ENCODE measurements at regions not wholly inside any gene's neighbourhood (a gene's known extent, or its start where the extent isn't known, plus 50 kb on each side); places are given as distances from the start of the nearest gene placed in this dataset.

- H3K4me1 Mint-ChIP-seq: no peaks in the 10 kb centered on the region
- H3K4me3 ChIP-seq (ENCODE audit: low read length in 2 of 2): no peak overlapping the region
- H3K9me3 Mint-ChIP-seq: peaks cover 0 to 17% (median 3%) of the 10 kb centered on the region in 8 donors
- no peaks in the 10 kb centered on the region for H3K36me3 Mint-ChIP-seq
- H3K27me3 Mint-ChIP-seq: peaks cover 0 to 4% of the 10 kb centered on the region in 2 donors
- no peak overlapping the region for H3K27ac ChIP-seq (ENCODE audit: low read depth, low read length)
- ChIA-PET CTCF (ENCODE audit: partially characterized antibody) (no interaction called here), POLR2A (ENCODE audit: partially characterized antibody) (no interaction called here)
- no peak overlapping the region for H3K4me3 Mint-ChIP-seq
- H3K9me3 ChIP-seq (ENCODE audit: control insufficient read depth in 1 of 2, low read length in 2 of 2): no peaks in the 10 kb centered on the region
- no peaks in the 10 kb centered on the region for H3K27me3 ChIP-seq (ENCODE audit: insufficient read depth, low read length)
- H3K4me1 ChIP-seq (ENCODE audit: insufficient read depth, low read length): no peaks in the 10 kb centered on the region
- no peak for DNase-seq
- no peaks in the 10 kb centered on the region for H3K36me3 ChIP-seq (ENCODE audit: insufficient read depth, low read length)
- intact Hi-C loops (cut with micrococcal nuclease): no loop called here
- H3K27ac Mint-ChIP-seq: no peak overlapping the region
Observed at GRCh38 chr3:158992463-158992862, 190.6 kb downstream of the MFSD1 start.

GRCh38 chr3:158994386-158994785 is 192.5 kb downstream of the MFSD1 start:
- H3K27ac Mint-ChIP-seq: no peak overlapping the region
- CTCF ChIA-PET (ENCODE audit: partially characterized antibody): no interaction called here
- Histone ChIP-seq H3K4me1 (ENCODE audit: insufficient read depth, low read length) (no peaks in the 10 kb centered on the region), H3K27me3 (ENCODE audit: insufficient read depth, low read length) (no peaks in the 10 kb centered on the region), H3K4me3 (ENCODE audit: low read length in 2 of 2) (no peak overlapping the region), H3K27ac (ENCODE audit: low read depth, low read length) (no peak overlapping the region), H3K36me3 (ENCODE audit: insufficient read depth, low read length) (no peaks in the 10 kb centered on the region), H3K9me3 (ENCODE audit: control insufficient read depth in 1 of 2, low read length in 2 of 2) (no peaks in the 10 kb centered on the region)
- H3K27me3 Mint-ChIP-seq: peaks cover 0 to 2% of the 10 kb centered on the region in 2 donors
- no peaks in the 10 kb centered on the region for H3K4me1 Mint-ChIP-seq
- H3K36me3 Mint-ChIP-seq: no peaks in the 10 kb centered on the region
- no peak overlapping the region for H3K4me3 Mint-ChIP-seq
- POLR2A ChIA-PET (ENCODE audit: partially characterized antibody): no interaction called here
- H3K9me3 Mint-ChIP-seq: peaks cover 0 to 4% (median under 1%) of the 10 kb centered on the region in 8 donors
- no peak for DNase-seq
- intact Hi-C loops (cut with micrococcal nuclease): no loop called here

GRCh38 chr3:159001711-159002110 is 199.9 kb downstream of the MFSD1 start:
- H3K27me3 ChIP-seq (ENCODE audit: insufficient read depth, low read length): no peaks in the 10 kb centered on the region
- no peak overlapping the region for H3K27ac Mint-ChIP-seq
- H3K27me3 Mint-ChIP-seq: peaks cover 0 to 1% of the 10 kb centered on the region in 2 donors
- H3K27ac ChIP-seq (ENCODE audit: low read depth, low read length): no peak overlapping the region
- intact Hi-C loops (cut with micrococcal nuclease): no loop called here
- no peaks in the 10 kb centered on the region for H3K4me1 ChIP-seq (ENCODE audit: insufficient read depth, low read length)
- H3K9me3 Mint-ChIP-seq: peaks cover 0 to 4% (median 0%) of the 10 kb centered on the region in 8 donors
- no peaks in the 10 kb centered on the region for H3K36me3 Mint-ChIP-seq
- CTCF ChIA-PET (ENCODE audit: partially characterized antibody): no interaction called here
- no peak overlapping the region for H3K4me3 Mint-ChIP-seq
- no peaks in the 10 kb centered on the region for H3K4me1 Mint-ChIP-seq
- H3K4me3 ChIP-seq (ENCODE audit: low read length in 2 of 2): no peak overlapping the region
- H3K9me3 ChIP-seq (ENCODE audit: control insufficient read depth in 1 of 2, low read length in 2 of 2): no peaks in the 10 kb centered on the region
- POLR2A ChIA-PET (ENCODE audit: partially characterized antibody): no interaction called here
- H3K36me3 ChIP-seq (ENCODE audit: insufficient read depth, low read length): no peaks in the 10 kb centered on the region
- DNase-seq: no peak

GRCh38 chr3:159005137-159005536 is 203.3 kb downstream of the MFSD1 start:
- no peak for DNase-seq
- POLR2A ChIA-PET (ENCODE audit: partially characterized antibody): no interaction called here
- Mint-ChIP-seq H3K27me3 (peaks cover 0 to 1% of the 10 kb centered on the region in 2 donors), H3K27ac (no peak overlapping the region), H3K4me3 (no peak overlapping the region), H3K36me3 (no peaks in the 10 kb centered on the region), H3K9me3 (peaks cover 0 to 4% (median 0%) of the 10 kb centered on the region in 8 donors), H3K4me1 (no peaks in the 10 kb centered on the region)
- no peak overlapping the region for H3K27ac ChIP-seq (ENCODE audit: low read depth, low read length)
- CTCF ChIA-PET (ENCODE audit: partially characterized antibody): no interaction called here
- intact Hi-C loops (cut with micrococcal nuclease): no loop called here
- no peaks in the 10 kb centered on the region for H3K4me1 ChIP-seq (ENCODE audit: insufficient read depth, low read length)
- H3K27me3 ChIP-seq (ENCODE audit: insufficient read depth, low read length): no peaks in the 10 kb centered on the region
- no peaks in the 10 kb centered on the region for H3K36me3 ChIP-seq (ENCODE audit: insufficient read depth, low read length)
- H3K9me3 ChIP-seq (ENCODE audit: control insufficient read depth in 1 of 2, low read length in 2 of 2): no peaks in the 10 kb centered on the region
- no peak overlapping the region for H3K4me3 ChIP-seq (ENCODE audit: low read length in 2 of 2)

- no peaks in the 10 kb centered on the region for H3K36me3 Mint-ChIP-seq
- CTCF ChIA-PET (ENCODE audit: partially characterized antibody): no interaction called here
- no peak overlapping the region for H3K4me3 ChIP-seq (ENCODE audit: low read length in 2 of 2)
Observed at GRCh38 chr3:159007331-159007730, 205.5 kb downstream of the MFSD1 start.

GRCh38 chr3:159008401-159008800 is 206.5 kb downstream of the MFSD1 start:
- Mint-ChIP-seq H3K4me3 (no peak overlapping the region), H3K4me1 (no peaks in the 10 kb centered on the region), H3K27ac (no peak overlapping the region), H3K9me3 (peaks cover 0 to 4% (median 0%) of the 10 kb centered on the region in 8 donors), H3K36me3 (no peaks in the 10 kb centered on the region), H3K27me3 (peaks cover 0 to 1% of the 10 kb centered on the region in 2 donors)
- intact Hi-C loops (cut with micrococcal nuclease): no loop called here
- DNase-seq: no peak
- Histone ChIP-seq H3K36me3 (ENCODE audit: insufficient read depth, low read length) (no peaks in the 10 kb centered on the region), H3K27me3 (ENCODE audit: insufficient read depth, low read length) (no peaks in the 10 kb centered on the region), H3K9me3 (ENCODE audit: control insufficient read depth in 1 of 2, low read length in 2 of 2) (no peaks in the 10 kb centered on the region), H3K4me1 (ENCODE audit: insufficient read depth, low read length) (no peaks in the 10 kb centered on the region), H3K27ac (ENCODE audit: low read depth, low read length) (no peak overlapping the region), H3K4me3 (ENCODE audit: low read length in 2 of 2) (no peak overlapping the region)
- ChIA-PET POLR2A (ENCODE audit: partially characterized antibody) (no interaction called here), CTCF (ENCODE audit: partially characterized antibody) (interaction anchor here (0.6 kb wide), 1 partner anchor 162 kb away, joined by 3 read pairs; no protein-coding TSS in a partner anchor)

More at GRCh38 chr3:159007331-159007730, 205.5 kb downstream of the MFSD1 start:
- Mint-ChIP-seq H3K9me3 (peaks cover 0 to 4% (median 0%) of the 10 kb centered on the region in 8 donors), H3K4me1 (no peaks in the 10 kb centered on the region), H3K27me3 (peaks cover 0 to 1% of the 10 kb centered on the region in 2 donors), H3K27ac (no peak overlapping the region), H3K4me3 (no peak overlapping the region)
- intact Hi-C loops (cut with micrococcal nuclease): no loop called here
- POLR2A ChIA-PET (ENCODE audit: partially characterized antibody): no interaction called here
- Histone ChIP-seq H3K36me3 (ENCODE audit: insufficient read depth, low read length) (no peaks in the 10 kb centered on the region), H3K27ac (ENCODE audit: low read depth, low read length) (no peak overlapping the region), H3K9me3 (ENCODE audit: control insufficient read depth in 1 of 2, low read length in 2 of 2) (no peaks in the 10 kb centered on the region), H3K4me1 (ENCODE audit: insufficient read depth, low read length) (no peaks in the 10 kb centered on the region), H3K27me3 (ENCODE audit: insufficient read depth, low read length) (no peaks in the 10 kb centered on the region)
- DNase-seq: no peak

GRCh38 chr3:159018341-159018740 is 216.5 kb downstream of the MFSD1 start:
- Histone ChIP-seq H3K9me3 (ENCODE audit: control insufficient read depth in 1 of 2, low read length in 2 of 2) (no peaks in the 10 kb centered on the region), H3K27me3 (ENCODE audit: insufficient read depth, low read length) (no peaks in the 10 kb centered on the region), H3K4me3 (ENCODE audit: low read length in 2 of 2) (no peak overlapping the region), H3K4me1 (ENCODE audit: insufficient read depth, low read length) (no peaks in the 10 kb centered on the region), H3K36me3 (ENCODE audit: insufficient read depth, low read length) (no peaks in the 10 kb centered on the region), H3K27ac (ENCODE audit: low read depth, low read length) (no peak overlapping the region)
- intact Hi-C loops (cut with micrococcal nuclease): no loop called here
- ChIA-PET CTCF (ENCODE audit: partially characterized antibody) (no interaction called here), POLR2A (ENCODE audit: partially characterized antibody) (no interaction called here)
- H3K4me3 Mint-ChIP-seq: no peak overlapping the region
- no peaks in the 10 kb centered on the region for H3K4me1 Mint-ChIP-seq
- peaks cover 0 to 13% (median 4%) of the 10 kb centered on the region in 8 donors for H3K9me3 Mint-ChIP-seq
- no peak for DNase-seq
- H3K36me3 Mint-ChIP-seq: no peaks in the 10 kb centered on the region
- peaks cover 0 to 1% of the 10 kb centered on the region in 2 donors for H3K27me3 Mint-ChIP-seq
- H3K27ac Mint-ChIP-seq: no peak overlapping the region

GRCh38 chr3:159025733-159026132 is 223.9 kb downstream of the MFSD1 start:
- H3K27me3 ChIP-seq (ENCODE audit: insufficient read depth, low read length): no peaks in the 10 kb centered on the region
- POLR2A ChIA-PET (ENCODE audit: partially characterized antibody): no interaction called here
- Mint-ChIP-seq H3K4me1 (no peaks in the 10 kb centered on the region), H3K27me3 (no peaks in the 10 kb centered on the region), H3K4me3 (no peak overlapping the region), H3K36me3 (no peaks in the 10 kb centered on the region), H3K9me3 (peaks cover 0 to 11% (median 3%) of the 10 kb centered on the region in 8 donors), H3K27ac (no peak overlapping the region)
- no peak for DNase-seq
- no peaks in the 10 kb centered on the region for H3K9me3 ChIP-seq (ENCODE audit: control insufficient read depth in 1 of 2, low read length in 2 of 2)
- CTCF ChIA-PET (ENCODE audit: partially characterized antibody): interaction anchor here (0.7 kb wide), 1 partner anchor 35 kb away, joined by 3 read pairs; no protein-coding TSS in a partner anchor
- no peaks in the 10 kb centered on the region for H3K4me1 ChIP-seq (ENCODE audit: insufficient read depth, low read length)
- H3K36me3 ChIP-seq (ENCODE audit: insufficient read depth, low read length): no peaks in the 10 kb centered on the region
- intact Hi-C loops (cut with micrococcal nuclease): no loop called here
- H3K4me3 ChIP-seq (ENCODE audit: low read length in 2 of 2): no peak overlapping the region
- no peak overlapping the region for H3K27ac ChIP-seq (ENCODE audit: low read depth, low read length)

All from CD4-positive, alpha-beta memory T cell (primary cell).